PC-3 (cell line): ENCODE measurements at regions not wholly inside any gene's neighbourhood (a gene's known extent, or its start where the extent isn't known, plus 50 kb on each side); places are given as distances from the start of the nearest gene placed in this dataset.

Source experiments
- CTCF ChIP-seq: fragments of 300-600 bp; sonication (generic); conservative IDR thresholded peaks from 2 replicates; pipeline ENCODE4 v1.5.1; 2017; ENCODE audit warnings: antibody characterized with exemption, low read depth, mild to moderate bottlenecking, low read length
- EZH2phosphoT487 ChIP-seq: fragments of 300-600 bp; sonication (generic); IDR thresholded peaks from 2 replicates; pipeline ENCODE4 v1.6.1; 2018; ENCODE audit warnings: mild to moderate bottlenecking, antibody characterized with exemption, low read length, borderline replicate concordance

- TF ChIP-seq CTCF (no peak), EZH2phosphoT487 (no peak)
Measured at GRCh38 chr11:19478891-19479290, 233.7 kb upstream of the NAV2 start.
